ENCODE measurements at regions not wholly inside any gene's neighbourhood (a gene's known extent, or its start where the extent isn't known, plus 50 kb on each side); places are given as distances from the start of the nearest gene placed in this dataset.

DNA sequence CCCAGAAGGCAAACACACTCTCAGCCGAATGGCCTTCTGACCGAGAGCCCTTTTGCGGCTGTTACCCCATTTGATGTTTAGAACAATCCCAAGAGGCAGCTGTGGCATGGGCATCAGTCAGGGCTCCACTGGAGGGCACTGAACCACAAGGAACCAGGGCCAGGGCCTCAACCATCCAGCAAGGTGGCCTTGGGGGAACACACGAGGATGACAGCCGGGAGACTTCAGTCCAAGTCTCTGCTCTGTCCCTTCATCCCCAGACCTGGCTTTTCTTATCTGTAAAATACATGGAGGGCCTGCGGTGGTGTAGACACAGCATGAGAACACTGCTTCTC, 63.6 kb upstream of the INSIG1 start:
- TF ChIP-seq, protein P1, sequence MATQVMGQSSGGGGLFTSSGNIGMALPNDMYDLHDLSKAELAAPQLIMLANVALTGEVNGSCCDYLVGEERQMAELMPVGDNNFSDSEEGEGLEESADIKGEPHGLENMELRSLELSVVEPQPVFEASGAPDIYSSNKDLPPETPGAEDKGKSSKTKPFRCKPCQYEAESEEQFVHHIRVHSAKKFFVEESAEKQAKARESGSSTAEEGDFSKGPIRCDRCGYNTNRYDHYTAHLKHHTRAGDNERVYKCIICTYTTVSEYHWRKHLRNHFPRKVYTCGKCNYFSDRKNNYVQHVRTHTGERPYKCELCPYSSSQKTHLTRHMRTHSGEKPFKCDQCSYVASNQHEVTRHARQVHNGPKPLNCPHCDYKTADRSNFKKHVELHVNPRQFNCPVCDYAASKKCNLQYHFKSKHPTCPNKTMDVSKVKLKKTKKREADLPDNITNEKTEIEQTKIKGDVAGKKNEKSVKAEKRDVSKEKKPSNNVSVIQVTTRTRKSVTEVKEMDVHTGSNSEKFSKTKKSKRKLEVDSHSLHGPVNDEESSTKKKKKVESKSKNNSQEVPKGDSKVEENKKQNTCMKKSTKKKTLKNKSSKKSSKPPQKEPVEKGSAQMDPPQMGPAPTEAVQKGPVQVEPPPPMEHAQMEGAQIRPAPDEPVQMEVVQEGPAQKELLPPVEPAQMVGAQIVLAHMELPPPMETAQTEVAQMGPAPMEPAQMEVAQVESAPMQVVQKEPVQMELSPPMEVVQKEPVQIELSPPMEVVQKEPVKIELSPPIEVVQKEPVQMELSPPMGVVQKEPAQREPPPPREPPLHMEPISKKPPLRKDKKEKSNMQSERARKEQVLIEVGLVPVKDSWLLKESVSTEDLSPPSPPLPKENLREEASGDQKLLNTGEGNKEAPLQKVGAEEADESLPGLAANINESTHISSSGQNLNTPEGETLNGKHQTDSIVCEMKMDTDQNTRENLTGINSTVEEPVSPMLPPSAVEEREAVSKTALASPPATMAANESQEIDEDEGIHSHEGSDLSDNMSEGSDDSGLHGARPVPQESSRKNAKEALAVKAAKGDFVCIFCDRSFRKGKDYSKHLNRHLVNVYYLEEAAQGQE (IDR thresholded peaks at IDR 0.05; ENCODE audit: insufficient read depth in 1 of 2, low read depth in 2 of 2, low read length in 2 of 2), result no peak
- no peak for TF ChIP-seq POLR2AphosphoS5 (IDR thresholded peaks at IDR 0.05; ENCODE audit: low read depth, low read length)
- no peak for TF ChIP-seq SIN3A (IDR thresholded peaks at IDR 0.05; ENCODE audit: borderline replicate concordance, insufficient read depth, low read length)
- TF ChIP-seq TAF1 (IDR thresholded peaks at IDR 0.05; ENCODE audit: borderline replicate concordance, insufficient read depth, low read length), result no peak

Data from PFSK-1 (cell line).